Right lobe of liver (tissue), 4 donors: ENCODE measurements at regions not wholly inside any gene's neighbourhood (a gene's known extent, or its start where the extent isn't known, plus 50 kb on each side); places are given as distances from the start of the nearest gene placed in this dataset.

Experiments
- CTCF ChIP-seq, 4 donors: fragments of 200-600 bp in 3 of 4; fragments of 450-650 bp in 1 of 4; IDR thresholded peaks; one replicate each; pipeline versions ENCODE4 v1.5.1 to v1.8.0; 2016 to 2022; ENCODE audit warnings: antibody characterized with exemption in 4 of 4, mild to moderate bottlenecking in 2 of 4
- POLR2A ChIP-seq: fragments of 450-650 bp; IDR thresholded peaks from one replicate; pipeline ENCODE4 v1.6.1; 2017; ENCODE audit warnings: antibody characterized with exemption, mild to moderate bottlenecking
- donor health status: DM: no; HTN: no; CAD: no.
- donor health status: DM: no; HTN: no; CAD: no.
- donor health status: DM: no; HTN: yes; CAD: no.

- TF ChIP-seq CTCF (IDR thresholded peaks at IDR 0.05) = no peak
- TF ChIP-seq POLR2A = no peak
These were observed 123.5 kb upstream of the PELI1 start for GRCh38 chr2:64267699-64268098.
